ENCODE measurements at regions not wholly inside any gene's neighbourhood (a gene's known extent, or its start where the extent isn't known, plus 50 kb on each side); places are given as distances from the start of the nearest gene placed in this dataset.

DNA sequence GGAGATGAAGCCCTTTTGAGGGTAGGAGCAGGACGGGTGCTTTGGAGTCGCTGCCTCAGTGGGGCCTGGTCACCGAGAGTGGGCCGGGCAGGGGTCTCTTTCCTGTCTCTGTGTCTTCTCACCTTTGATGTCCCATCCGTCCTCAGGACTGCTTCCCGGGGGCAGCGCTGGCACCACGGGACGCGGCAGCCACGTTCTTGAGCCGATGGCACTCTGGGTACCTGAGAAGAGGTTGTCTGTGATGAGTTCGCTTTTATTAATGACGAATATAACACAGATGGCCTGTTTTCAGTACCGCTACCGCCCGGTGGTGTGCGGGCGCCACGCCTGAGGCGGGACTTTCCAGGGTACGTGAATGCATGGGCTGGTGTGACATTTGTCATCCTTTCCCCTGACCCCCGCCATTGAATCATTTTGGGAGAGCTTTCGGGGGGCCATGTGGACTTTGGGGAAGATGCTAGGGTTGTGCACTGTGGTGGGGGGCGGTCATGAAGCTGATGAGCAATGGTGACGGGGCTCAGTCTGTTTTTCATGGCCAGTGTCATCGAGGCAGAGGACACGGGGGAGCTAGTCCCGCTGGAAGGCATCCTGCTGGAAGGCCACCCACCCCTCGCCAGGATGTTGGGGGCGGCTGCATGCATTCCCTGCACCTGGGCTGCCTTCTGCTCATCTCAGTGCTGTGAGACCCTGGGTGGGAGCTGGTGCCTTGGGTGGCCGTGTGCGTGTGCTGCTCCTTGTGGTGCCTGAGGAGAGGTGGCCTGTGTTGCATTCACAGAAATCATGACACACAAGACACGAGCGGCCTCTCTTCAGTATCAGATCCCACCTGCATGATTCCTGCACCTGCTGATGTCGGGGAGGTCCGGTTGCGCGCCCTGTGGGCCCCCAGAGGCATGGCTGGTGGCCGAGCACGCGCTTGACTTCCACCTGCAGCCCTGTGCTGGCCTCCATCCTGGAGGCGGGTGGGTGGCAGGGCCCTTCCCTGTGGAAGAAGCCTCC, 162.5 kb upstream of the RTL1 start:
- DNase-seq (ENCODE audit: low read depth in 1 of 2, low spot score in 1 of 2), result no peak

DNA sequence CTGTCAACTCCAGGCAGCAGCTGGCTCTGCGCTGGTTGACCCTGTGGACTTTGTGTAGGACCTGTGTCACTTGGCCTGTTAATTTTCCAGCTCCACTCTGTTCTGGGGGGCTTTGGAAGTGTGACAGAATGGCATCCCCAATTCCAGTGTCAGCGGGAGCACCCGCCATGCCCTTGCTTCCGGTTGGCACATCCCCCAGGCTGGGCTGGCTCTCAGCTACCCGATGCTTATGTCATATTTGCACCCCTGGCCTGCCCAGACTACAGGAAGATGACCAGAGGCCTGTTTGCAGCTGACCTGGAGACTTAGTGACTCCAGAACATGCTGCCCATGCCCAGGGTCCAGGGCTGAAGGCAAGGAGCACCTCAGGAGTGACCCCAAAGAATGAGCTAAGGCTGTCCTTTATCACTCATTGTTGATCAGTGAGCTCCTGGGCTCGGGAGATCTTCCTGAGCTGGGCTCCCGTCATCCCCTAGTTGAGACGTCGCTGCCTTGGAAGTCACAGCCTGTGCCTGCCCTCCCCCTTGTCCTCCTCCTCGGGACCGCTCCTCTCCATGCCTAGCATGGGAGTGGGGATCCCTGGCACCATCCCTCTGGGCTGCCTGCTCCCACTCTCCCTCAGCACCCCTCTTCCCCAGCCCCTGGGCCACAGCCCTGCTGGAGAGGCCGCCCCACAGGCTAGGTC, 163.4 kb upstream of the RTL1 start:
- no peak for DNase-seq (ENCODE audit: low read depth in 1 of 2, low spot score in 1 of 2)

DNA sequence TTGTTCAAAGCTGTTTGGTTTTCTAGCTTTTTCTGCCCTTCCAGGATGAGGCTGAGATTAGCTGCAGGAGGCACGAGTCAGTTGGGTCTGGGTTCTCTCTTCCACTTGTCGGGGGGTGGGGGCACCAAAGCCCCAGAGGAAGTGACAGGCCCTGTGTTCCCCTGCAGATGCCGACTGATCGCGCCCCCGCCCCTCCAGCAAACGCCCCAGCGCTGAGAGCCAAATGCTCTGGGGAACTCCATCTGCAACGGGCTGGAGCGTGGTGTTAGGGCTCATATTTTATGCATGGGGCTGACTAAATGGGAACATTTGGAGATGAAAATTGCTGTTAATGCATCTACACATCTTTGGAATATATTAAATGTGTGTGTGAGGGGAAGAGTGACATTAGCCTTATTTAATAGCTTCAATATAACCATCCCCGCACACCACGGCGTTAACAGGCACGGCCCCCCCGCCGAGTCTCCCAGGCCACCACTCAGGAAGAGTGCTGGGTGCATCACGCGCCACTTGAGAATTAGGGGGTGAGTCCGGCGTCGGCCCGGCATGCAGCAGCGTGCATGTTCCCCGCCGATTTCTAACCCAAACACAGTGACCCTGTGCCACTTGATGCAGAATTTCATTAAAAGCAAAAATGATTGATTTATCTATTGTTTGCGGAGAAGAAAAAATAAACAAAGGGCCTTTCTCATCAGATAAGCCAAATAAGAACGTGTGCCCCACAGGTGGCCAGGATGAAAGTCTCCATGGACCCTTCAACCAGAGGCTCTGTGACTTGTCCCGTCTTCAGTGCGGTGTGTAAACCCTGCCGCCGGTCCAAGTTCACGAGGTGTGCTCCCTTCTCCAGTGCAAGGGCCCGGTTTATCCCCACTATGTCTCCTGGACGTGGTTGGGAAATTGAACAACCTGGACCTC, 165.0 kb upstream of the RTL1 start:
- DNase-seq (ENCODE audit: low read depth in 1 of 2, low spot score in 1 of 2), result no peak

- no peak for DNase-seq (ENCODE audit: low read depth in 1 of 2, low spot score in 1 of 2)
Measured at GRCh38 chr14:101069228-101069549, 165.7 kb upstream of the RTL1 start.

DNA sequence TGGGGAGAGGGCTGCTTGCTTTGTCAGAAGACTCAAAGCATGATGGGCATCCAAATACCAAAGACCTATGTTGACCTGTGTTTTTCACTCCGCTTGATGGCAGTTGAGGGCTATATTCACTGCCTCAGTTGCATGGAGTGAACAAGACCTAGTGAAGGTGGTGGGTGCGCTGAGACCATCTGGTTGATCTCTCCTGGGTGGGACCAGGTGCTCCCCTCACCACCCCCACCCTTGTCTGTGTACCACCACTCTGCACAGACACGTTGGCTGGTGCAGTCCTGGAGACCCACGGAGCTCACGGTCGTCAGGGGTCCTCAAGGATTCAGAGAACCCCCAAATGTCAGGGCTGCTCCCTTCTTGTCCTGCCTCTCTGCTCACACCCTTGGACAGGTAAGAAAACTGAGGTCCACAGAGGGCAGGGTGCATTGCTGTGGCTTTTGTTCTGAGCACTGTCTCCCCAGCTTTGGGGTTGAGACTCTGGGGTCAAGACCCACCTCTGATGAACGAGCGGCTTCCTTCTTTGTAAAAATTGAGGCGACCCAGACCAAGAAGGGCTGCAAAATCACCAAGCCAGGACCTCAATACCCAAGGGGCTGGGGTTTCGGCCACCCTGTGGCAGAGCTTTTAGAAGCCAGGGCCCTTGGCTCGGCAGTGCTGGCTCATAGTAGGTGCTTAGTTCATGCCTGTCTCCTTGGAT, 166.3 kb upstream of the RTL1 start:
- no peak for DNase-seq (ENCODE audit: low read depth in 1 of 2, low spot score in 1 of 2)

DNA sequence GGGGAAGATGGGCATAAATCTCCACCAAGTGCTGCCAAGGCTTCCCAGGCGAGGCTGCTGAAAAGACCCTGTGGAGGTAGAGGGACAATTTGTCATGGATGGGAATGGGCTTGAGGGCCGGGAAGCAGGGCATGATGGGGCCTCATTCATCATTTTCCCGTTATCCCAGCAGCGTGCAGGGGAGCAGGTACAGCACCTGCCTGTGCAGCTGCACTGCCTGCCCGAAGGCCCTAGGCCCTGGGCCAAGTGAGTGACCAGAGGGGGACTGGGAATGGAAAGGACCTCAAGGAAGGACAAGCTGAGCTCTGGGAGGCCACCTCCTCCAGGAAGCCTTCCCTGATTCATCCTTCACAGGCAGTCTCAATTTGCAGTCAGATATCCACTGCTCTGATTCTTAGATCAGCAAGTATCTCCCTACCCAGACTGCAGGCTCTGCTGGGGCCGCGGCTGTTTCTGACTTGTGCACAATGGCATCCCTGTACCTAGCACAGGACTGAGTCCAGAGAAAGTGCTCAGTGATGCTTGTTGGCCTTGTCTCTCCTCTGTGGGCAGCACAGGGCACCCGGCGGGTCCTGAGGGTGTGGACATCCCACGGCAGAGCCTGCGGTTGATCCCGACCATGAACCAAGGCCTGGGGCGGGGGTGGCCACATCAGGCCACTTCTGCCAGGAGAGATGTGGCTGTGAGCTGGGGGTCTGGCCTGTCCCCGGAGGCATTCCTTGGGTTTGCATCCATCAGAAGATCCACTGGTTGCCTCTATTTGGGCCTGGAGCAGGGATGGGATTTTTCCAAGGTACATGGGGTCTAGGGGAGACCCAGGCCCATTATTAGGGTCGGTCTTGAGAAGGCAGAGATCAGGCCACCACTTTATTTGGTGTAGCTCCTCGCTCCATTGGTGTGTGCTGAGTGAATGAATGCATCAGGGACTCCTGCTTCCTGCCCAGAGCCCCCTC, 167.3 kb upstream of the RTL1 start:
- DNase-seq (ENCODE audit: low read depth in 1 of 2, low spot score in 1 of 2), result no peak

DNA sequence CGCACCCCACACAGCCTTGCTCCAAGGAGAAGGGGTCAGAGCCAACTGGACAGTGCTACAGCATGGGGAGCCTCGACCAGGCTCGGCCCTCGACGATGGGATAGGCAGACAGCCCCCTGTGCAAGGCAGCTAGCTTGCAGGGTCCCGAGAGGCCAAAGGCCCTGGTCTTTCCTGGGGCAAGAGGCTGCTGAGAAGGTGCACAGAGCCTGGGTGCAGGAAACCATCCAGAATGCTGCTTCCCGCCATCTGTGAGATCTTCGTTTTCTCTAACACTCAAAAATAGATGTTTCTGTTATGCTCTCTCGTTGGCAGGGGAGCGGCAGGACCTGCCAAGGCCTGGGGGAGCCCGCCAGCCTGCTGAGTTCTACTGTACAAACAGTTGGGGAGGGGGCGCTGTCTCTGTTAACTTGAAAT, 168.0 kb upstream of the RTL1 start:
- DNase-seq (ENCODE audit: low read depth in 1 of 2, low spot score in 1 of 2), result no peak

DNA sequence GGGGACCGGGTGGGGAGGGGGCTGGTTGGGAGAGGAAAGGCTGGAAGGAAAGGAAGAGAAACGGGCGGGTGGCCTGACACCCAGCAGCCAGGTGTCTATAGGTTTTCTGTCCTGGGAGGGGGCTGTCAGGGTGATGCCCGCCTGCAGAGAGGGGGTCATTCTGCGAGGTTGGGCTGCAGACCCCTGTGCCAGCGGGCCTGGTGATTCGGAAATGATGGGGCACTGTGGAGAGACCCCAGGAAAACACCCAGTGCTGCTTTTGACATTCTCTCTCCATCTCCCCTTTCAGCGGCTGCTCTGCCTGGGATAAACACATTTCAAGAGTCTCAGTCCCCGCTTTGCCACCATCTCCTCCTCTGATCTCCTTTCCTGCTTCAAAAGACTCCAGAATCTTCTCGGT, 168.5 kb upstream of the RTL1 start:
- DNase-seq (ENCODE audit: low read depth in 1 of 2, low spot score in 1 of 2), result no peak

- DNase-seq (ENCODE audit: low read depth in 1 of 2, low spot score in 1 of 2), result no peak
Measured at GRCh38 chr14:101072531-101072930, 169.0 kb upstream of the RTL1 start.

DNA sequence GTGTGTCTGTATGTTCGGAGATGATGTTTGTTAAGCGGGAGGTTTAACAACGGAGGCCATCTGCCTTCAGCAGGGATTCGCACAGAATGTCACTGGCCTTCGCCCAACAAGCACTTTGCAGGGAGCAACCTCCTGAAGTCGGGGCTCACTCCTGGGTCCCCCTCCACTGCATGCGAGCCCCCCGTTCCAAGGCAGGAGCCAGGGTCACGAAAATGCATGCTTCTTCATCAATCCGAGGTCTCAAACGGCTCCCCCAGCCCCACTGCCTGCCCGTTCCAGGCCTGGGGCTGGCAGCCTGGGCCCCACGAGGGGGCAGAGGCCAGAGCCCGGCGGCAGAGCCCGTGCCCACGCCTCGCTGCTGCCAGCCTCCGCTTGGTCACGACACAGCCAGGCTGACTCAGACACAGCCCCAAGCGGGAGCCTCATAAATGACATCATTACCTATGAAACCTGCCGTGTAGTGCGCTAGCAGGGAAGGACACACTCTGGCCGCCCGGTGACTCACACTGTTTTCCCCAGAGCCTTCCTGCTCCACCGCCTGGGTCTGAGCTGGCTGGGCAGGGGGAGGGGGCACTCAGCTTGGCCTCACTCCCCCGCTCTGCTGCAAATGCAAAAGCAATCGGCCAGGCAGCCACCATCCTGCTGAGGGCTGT, 169.5 kb upstream of the RTL1 start:
- DNase-seq (ENCODE audit: low read depth in 1 of 2, low spot score in 1 of 2), result no peak

GRCh38 chr14:101073598-101073965, 170.1 kb upstream of the RTL1 start:
- no peak for DNase-seq (ENCODE audit: low read depth in 1 of 2, low spot score in 1 of 2)

GRCh38 chr14:101074196-101075024, 170.9 kb upstream of the RTL1 start:
- no peak for DNase-seq (ENCODE audit: low read depth in 1 of 2, low spot score in 1 of 2)

- DNase-seq (ENCODE audit: low read depth in 1 of 2, low spot score in 1 of 2), result no peak
Measured at GRCh38 chr14:101075025-101075800, 171.7 kb upstream of the RTL1 start.

DNA sequence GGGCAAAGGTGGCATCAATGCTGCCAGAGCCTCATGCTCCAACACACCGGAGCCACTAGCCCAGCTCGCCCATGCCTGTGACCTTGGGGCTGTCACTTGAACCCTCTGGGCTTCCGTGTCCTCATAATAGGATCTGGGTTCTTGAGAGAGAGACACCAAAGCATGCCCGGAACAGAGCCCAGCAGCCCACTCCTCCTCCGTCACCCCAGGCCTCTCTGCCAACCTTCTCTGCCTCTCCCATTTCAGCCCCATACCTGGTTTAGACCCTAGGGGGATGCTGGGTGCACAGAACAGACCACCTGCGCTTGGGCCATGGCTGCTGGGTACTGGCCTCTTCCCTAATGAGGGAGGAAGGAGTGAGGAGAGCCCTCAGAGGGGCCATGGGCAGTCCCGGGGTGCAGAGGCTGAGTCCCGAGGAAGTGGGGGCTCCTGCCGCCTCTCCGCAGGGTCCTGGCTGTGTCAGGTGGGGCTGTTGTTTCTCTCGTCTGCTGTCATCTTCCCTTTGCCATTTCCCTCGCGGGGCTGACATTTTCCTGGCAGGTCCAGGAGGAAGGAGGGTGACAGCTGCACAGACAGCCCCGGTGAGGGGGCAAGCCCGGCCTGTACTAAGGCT, 172.4 kb upstream of the RTL1 start:
- no peak for DNase-seq (ENCODE audit: low read depth in 1 of 2, low spot score in 1 of 2)

DNA sequence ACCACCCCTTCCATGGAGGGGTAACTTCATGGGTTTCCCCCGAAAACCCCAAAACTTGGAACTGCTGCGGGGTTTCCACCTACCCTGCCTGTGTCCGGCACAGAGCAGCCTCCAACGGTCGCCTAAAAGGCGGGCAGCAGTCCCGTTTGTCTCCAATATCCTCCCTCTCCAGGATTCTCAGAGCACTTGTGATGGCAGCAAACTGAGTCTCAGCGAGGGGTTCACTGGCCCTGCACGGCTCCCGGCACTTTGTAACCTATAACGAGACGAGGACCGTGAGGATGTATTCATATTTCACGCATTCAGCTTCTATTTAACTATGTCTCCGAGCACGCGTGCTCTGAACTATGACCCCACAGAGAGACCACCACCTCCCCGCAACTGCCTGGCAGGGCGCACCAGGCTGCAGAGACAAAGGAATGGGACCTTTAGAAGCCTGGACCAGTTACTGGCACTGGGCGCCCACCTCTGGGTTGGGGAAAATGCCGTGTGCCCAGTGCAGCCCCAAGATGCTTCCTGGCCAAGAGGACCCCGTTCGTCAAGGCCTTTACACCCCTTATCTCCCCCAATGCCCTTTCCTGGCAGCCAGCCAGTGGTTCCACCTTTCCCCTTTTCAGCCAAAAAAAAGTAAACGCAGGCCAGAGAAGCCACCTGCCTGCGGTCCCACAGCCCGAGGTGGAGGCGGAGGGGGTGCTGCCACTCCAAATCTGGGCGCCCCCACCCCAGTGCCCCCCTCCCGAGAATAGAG, 173.1 kb upstream of the RTL1 start:
- DNase-seq (ENCODE audit: low read depth in 1 of 2, low spot score in 1 of 2), result no peak

DNA sequence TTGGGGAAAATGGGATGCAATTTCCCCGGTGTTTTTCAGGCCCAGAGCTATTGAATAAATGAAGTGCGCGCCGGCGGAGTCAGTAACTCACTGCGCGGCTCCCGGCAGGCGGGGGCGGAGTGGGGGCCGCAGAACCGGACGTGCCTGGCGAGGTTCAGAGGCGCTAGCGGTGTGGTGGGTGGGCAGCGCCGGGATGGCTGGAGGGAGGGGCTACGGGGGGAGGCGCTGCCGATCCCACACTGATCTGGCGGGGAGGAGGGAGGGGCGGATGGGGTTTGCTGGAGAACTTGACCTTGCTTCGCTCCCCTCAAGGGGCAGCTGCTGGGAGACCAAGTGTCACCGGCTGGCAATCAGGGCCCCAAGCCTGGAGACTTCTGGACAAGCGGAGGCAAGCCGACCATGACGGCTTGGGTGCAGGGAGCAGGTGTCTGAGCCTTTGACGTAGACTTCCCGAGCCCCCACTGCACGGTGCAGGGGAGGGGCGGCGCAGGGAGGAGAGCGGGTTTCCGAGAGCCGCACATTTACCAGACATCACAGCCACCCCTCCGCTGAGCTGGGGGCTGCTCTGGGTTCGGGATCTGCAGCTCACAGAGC, 174.1 kb upstream of the RTL1 start:
- no peak for DNase-seq (ENCODE audit: low read depth in 1 of 2, low spot score in 1 of 2)

Measured in activated T-helper 1 cell treated with anti-CD3 and anti-CD28 coated beads, Interleukin-2, amount 50 U/mL, for 16 hours (primary cell).